ES-I3 (cell line): ENCODE measurements at regions not wholly inside any gene's neighbourhood (a gene's known extent, or its start where the extent isn't known, plus 50 kb on each side); places are given as distances from the start of the nearest gene placed in this dataset.

Experiments
- H3K36me3 ChIP-seq: 2 replicates; pipeline ENCODE4 v1.6.1; 2013; ENCODE audit warnings: mild to moderate bottlenecking, low read length, control low read depth, moderate library complexity; ENCODE audit not compliant: insufficient read depth
- H3K4me1 ChIP-seq: 2 replicates; pipeline ENCODE4 v1.6.1; 2013; ENCODE audit warnings: mild to moderate bottlenecking, control low read depth, low read length; ENCODE audit not compliant: insufficient read depth
- H3K9ac ChIP-seq: 2 replicates; pipeline ENCODE4 v1.6.1; 2013; ENCODE audit warnings: low read depth, mild to moderate bottlenecking, low read length, moderate library complexity
- H3K9me3 ChIP-seq: 2 replicates; pipeline ENCODE4 v1.6.1; 2013; ENCODE audit warnings: mild to moderate bottlenecking, low read length, moderate library complexity; ENCODE audit not compliant: control insufficient read depth, insufficient read depth

DNA sequence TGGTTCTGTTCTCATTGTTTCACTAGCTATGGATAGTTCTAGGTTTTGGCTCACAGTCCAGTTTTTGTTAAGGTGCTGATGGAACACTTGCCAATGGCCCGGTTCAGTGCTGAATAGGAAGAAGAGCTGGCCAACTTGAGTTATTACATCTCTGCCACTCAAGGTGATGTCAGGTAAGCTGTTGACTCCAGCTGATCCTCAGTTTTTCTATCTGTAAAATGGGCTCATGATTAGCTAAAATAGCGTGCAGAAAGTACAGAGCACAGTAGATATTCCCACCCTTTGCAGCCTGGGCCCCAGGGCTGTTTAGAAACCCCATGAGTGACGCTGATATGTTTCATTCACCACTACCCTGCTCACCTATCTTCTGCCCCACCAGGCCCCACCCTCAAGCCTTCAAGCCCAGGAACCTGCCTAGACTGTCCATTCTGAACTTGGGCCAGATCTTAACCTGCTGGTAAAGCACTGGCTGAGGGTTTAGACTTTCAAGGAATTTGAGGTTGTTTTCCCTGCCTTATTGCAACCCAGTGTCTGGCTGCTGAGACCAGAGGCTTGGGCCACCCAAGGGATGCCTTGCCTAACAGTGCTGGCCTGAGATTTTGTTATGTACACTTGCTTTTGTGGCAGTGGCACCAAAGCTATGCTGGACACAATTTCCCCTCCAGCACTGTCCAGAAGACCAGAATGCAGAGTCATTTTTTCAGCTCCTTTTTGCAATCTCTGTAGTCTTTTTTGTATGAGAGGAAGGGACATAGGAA, 378.2 kb upstream of the ZMIZ1 start:
- Histone ChIP-seq H3K36me3 (no peaks in the 10 kb centered on the region), H3K4me1 (no peaks in the 10 kb centered on the region), H3K9ac (no peak overlapping the region), H3K9me3 (no peaks in the 10 kb centered on the region)

- no peaks in the 10 kb centered on the region for H3K36me3 ChIP-seq
- no peak overlapping the region for H3K9ac ChIP-seq
- H3K4me1 ChIP-seq, result no peaks in the 10 kb centered on the region
- H3K9me3 ChIP-seq, result no peaks in the 10 kb centered on the region
Measured at GRCh38 chr10:78691301-78692030, 377.3 kb upstream of the ZMIZ1 start.

- no peaks in the 10 kb centered on the region for H3K36me3 ChIP-seq
- no peak overlapping the region for H3K9ac ChIP-seq
- H3K4me1 ChIP-seq, result no peaks in the 10 kb centered on the region
- H3K9me3 ChIP-seq, result no peaks in the 10 kb centered on the region
Measured at GRCh38 chr10:78692071-78692470, 376.7 kb upstream of the ZMIZ1 start.

DNA sequence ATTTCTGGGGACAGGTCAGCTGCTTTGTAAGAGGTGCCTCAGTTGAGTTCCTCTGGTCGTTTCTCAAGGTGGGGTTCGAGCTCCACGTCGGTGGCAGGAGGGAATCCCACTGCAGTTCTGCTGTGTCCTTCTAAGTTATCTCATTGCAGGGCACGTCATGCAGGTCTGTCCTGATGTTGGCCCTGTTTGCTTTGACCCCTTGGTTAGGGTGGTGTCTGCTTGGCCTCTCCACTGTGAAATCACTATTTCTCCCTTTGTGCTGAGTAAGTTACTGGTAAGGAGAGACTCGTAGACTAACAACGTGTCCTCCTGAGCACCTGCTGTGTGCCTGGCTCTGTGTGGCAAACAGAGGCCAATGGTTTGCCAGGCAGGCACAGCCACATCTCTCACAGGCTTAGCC, 372.9 kb upstream of the ZMIZ1 start:
- Histone ChIP-seq H3K9ac (no peak overlapping the region), H3K4me1 (no peaks in the 10 kb centered on the region), H3K9me3 (no peaks in the 10 kb centered on the region), H3K36me3 (no peaks in the 10 kb centered on the region)

GRCh38 chr10:78696791-78697395, 371.9 kb upstream of the ZMIZ1 start:
- Histone ChIP-seq H3K4me1 (no peaks in the 10 kb centered on the region), H3K9me3 (no peaks in the 10 kb centered on the region), H3K36me3 (no peaks in the 10 kb centered on the region), H3K9ac (no peak overlapping the region)

GRCh38 chr10:78699971-78700370, 368.8 kb upstream of the ZMIZ1 start:
- no peak overlapping the region for H3K9ac ChIP-seq
- no peaks in the 10 kb centered on the region for H3K9me3 ChIP-seq

GRCh38 chr10:78700413-78700812, 368.4 kb upstream of the ZMIZ1 start:
- Histone ChIP-seq H3K4me1 (no peaks in the 10 kb centered on the region), H3K9ac (no peak overlapping the region), H3K9me3 (no peaks in the 10 kb centered on the region), H3K36me3 (no peaks in the 10 kb centered on the region)

More at GRCh38 chr10:78699971-78700370, 368.8 kb upstream of the ZMIZ1 start:
- Histone ChIP-seq H3K36me3 (no peaks in the 10 kb centered on the region), H3K4me1 (no peaks in the 10 kb centered on the region)

DNA sequence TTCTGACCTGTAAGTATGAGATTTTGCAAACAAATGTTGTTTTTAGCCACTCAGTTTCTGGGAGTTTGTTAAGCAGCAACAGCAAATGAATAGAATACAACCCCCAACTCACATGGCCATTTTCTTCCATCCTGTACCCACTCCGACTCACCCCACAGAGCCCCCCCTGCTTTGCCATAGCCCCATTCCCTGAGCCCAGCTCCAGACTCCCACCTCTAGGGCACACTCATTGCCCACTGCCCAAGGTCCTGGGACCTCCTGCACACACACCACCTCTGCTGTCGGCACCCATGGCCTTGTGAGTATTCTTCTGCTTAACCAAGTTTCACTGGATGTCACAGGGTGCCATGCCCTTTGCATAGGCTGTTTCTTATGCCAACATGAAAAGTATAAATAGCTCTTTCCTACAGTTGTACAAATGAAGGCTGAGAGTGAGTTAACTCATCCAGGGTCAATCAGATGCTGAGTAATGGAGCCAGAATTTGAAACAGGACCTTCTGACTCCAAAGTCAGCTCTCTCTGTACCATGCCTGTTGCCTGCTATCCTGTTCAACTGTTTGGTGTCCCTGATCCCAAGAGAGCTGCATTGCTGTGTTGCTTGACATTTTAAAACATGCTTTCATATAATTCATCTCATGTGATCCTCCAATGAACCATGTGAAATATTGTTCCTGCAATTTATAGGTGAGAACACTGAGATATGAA, 367.8 kb upstream of the ZMIZ1 start:
- Histone ChIP-seq H3K36me3 (no peaks in the 10 kb centered on the region), H3K4me1 (no peaks in the 10 kb centered on the region), H3K9me3 (no peaks in the 10 kb centered on the region), H3K9ac (no peak overlapping the region)

GRCh38 chr10:78702186-78702585, 366.6 kb upstream of the ZMIZ1 start:
- Histone ChIP-seq H3K9me3 (no peaks in the 10 kb centered on the region), H3K4me1 (no peaks in the 10 kb centered on the region), H3K9ac (no peak overlapping the region), H3K36me3 (no peaks in the 10 kb centered on the region)

- Histone ChIP-seq H3K9me3 (no peaks in the 10 kb centered on the region), H3K4me1 (no peaks in the 10 kb centered on the region), H3K36me3 (no peaks in the 10 kb centered on the region), H3K9ac (no peak overlapping the region)
Measured at GRCh38 chr10:78702876-78703275, 365.9 kb upstream of the ZMIZ1 start.

GRCh38 chr10:78703593-78703992, 365.2 kb upstream of the ZMIZ1 start:
- H3K36me3 ChIP-seq, result no peaks in the 10 kb centered on the region
- no peak overlapping the region for H3K9ac ChIP-seq
- H3K9me3 ChIP-seq, result no peaks in the 10 kb centered on the region
- no peaks in the 10 kb centered on the region for H3K4me1 ChIP-seq

GRCh38 chr10:78706256-78706655, 362.5 kb upstream of the ZMIZ1 start:
- H3K9me3 ChIP-seq, result no peaks in the 10 kb centered on the region
- H3K4me1 ChIP-seq, result no peaks in the 10 kb centered on the region
- H3K36me3 ChIP-seq, result no peaks in the 10 kb centered on the region
- no peak overlapping the region for H3K9ac ChIP-seq

GRCh38 chr10:78706726-78707540, 361.8 kb upstream of the ZMIZ1 start:
- no peaks in the 10 kb centered on the region for H3K36me3 ChIP-seq

GRCh38 chr10:78707745-78708144, 361.0 kb upstream of the ZMIZ1 start:
- H3K9me3 ChIP-seq, result no peaks in the 10 kb centered on the region
- no peaks in the 10 kb centered on the region for H3K36me3 ChIP-seq
- no peaks in the 10 kb centered on the region for H3K4me1 ChIP-seq
- no peak overlapping the region for H3K9ac ChIP-seq

More at GRCh38 chr10:78706726-78707540, 361.8 kb upstream of the ZMIZ1 start:
- Histone ChIP-seq H3K9me3 (no peaks in the 10 kb centered on the region), H3K9ac (no peak overlapping the region), H3K4me1 (no peaks in the 10 kb centered on the region)
